H9 (cell line): ENCODE measurements at regions not wholly inside any gene's neighbourhood (a gene's known extent, or its start where the extent isn't known, plus 50 kb on each side); places are given as distances from the start of the nearest gene placed in this dataset.

Source experiments
- DNase-seq: peaks from one replicate; pipeline ENCODE4 v3.0.0-alpha.2; 2017
- H2AFZ ChIP-seq: one replicate; pipeline ENCODE4 v1.6.1; 2013; ENCODE audit warnings: mild to moderate bottlenecking, low read length, control low read depth, moderate library complexity
- H2AK5ac ChIP-seq: 2 replicates; pipeline ENCODE4 v1.6.1; 2013; ENCODE audit warnings: low read length, control low read depth, mixed read lengths; ENCODE audit not compliant: insufficient read length
- H2BK120ac ChIP-seq: one replicate; pipeline ENCODE4 v1.6.1; 2013; ENCODE audit warnings: low read depth, mild to moderate bottlenecking, low read length, control low read depth, inconsistent platforms; ENCODE audit not compliant: poor library complexity, severe bottlenecking
- H2BK12ac ChIP-seq: 2 replicates; pipeline ENCODE4 v1.6.1; 2013; ENCODE audit warnings: low read length, control low read depth, mixed read lengths, low read depth; ENCODE audit not compliant: insufficient read length
- H2BK15ac ChIP-seq: 2 replicates; pipeline ENCODE4 v1.6.1; 2013; ENCODE audit warnings: low read depth, low read length, control low read depth
- H2BK20ac ChIP-seq: one replicate; pipeline ENCODE4 v1.6.1; 2013; ENCODE audit warnings: low read depth, mild to moderate bottlenecking, low read length, control low read depth, inconsistent platforms; ENCODE audit not compliant: poor library complexity, severe bottlenecking
- H2BK5ac ChIP-seq: 2 replicates; pipeline ENCODE4 v1.6.1; 2013; ENCODE audit warnings: low read length, control low read depth, mixed read lengths; ENCODE audit not compliant: insufficient read length
- H3K14ac ChIP-seq: 2 replicates; pipeline ENCODE4 v1.6.1; 2013; ENCODE audit warnings: low read length, control low read depth; ENCODE audit not compliant: insufficient read depth
- H3K18ac ChIP-seq: 2 replicates; pipeline ENCODE4 v1.6.1; 2013; ENCODE audit warnings: low read depth, mild to moderate bottlenecking, mixed read lengths, low read length, control low read depth; ENCODE audit not compliant: insufficient read length
- H3K23ac ChIP-seq: 2 replicates; pipeline ENCODE4 v1.6.1; 2013; ENCODE audit warnings: low read length, control low read depth, mixed read lengths, low read depth; ENCODE audit not compliant: insufficient read length
- H3K23me2 ChIP-seq: 2 replicates; pipeline ENCODE4 v1.6.1; 2013; ENCODE audit warnings: low read depth, mild to moderate bottlenecking, mixed read lengths, low read length, control low read depth; ENCODE audit not compliant: insufficient read length, poor library complexity, severe bottlenecking
- H3K27ac ChIP-seq: 2 replicates; pipeline ENCODE4 v1.5.1; 2013; ENCODE audit warnings: low read length, control low read depth, mixed read lengths, low read depth; ENCODE audit not compliant: insufficient read length
- H3K27me3 ChIP-seq: 2 replicates; pipeline ENCODE4 v1.6.1; 2013; ENCODE audit warnings: low read length, control low read depth, inconsistent platforms; ENCODE audit not compliant: insufficient read depth
- H3K4ac ChIP-seq: 2 replicates; pipeline ENCODE4 v1.6.1; 2013; ENCODE audit warnings: low read depth, mild to moderate bottlenecking, control low read depth, inconsistent platforms, low read length, moderate library complexity
- H3K4me1 ChIP-seq: 2 replicates; pipeline ENCODE4 v1.6.1; 2013; ENCODE audit warnings: low read length, control low read depth, inconsistent platforms; ENCODE audit not compliant: insufficient read depth
- H3K4me2 ChIP-seq: 2 replicates; pipeline ENCODE4 v1.6.1; 2013; ENCODE audit warnings: low read length, control low read depth, mixed read lengths; ENCODE audit not compliant: insufficient read length, insufficient read depth
- H3K56ac ChIP-seq: 2 replicates; pipeline ENCODE4 v1.6.1; 2013; ENCODE audit warnings: low read depth, mild to moderate bottlenecking, mixed read lengths, low read length, control low read depth; ENCODE audit not compliant: insufficient read length
- H3K79me1 ChIP-seq: 2 replicates; pipeline ENCODE4 v1.6.1; 2013; ENCODE audit warnings: low read depth, mild to moderate bottlenecking, moderate library complexity, low read length, control low read depth, inconsistent platforms; ENCODE audit not compliant: insufficient read depth, poor library complexity, severe bottlenecking
- H3K79me2 ChIP-seq: 2 replicates; pipeline ENCODE4 v1.6.1; 2013; ENCODE audit warnings: low read length, control low read depth, inconsistent platforms; ENCODE audit not compliant: insufficient read depth
- H3K9ac ChIP-seq: 2 replicates; pipeline ENCODE4 v1.6.1; 2013; ENCODE audit warnings: low read length, control low read depth, mixed read lengths; ENCODE audit not compliant: insufficient read length; ENCODE audit errors: extremely low read depth
- H3K9me3 ChIP-seq: one replicate; pipeline ENCODE4 v1.6.1; 2013; ENCODE audit warnings: low read depth, low read length, inconsistent platforms; ENCODE audit not compliant: control insufficient read depth
- H3T11ph ChIP-seq: one replicate; pipeline ENCODE4 v1.6.1; 2013; ENCODE audit warnings: mild to moderate bottlenecking, low read length, control low read depth, inconsistent platforms
- H4K20me1 ChIP-seq: one replicate; pipeline ENCODE4 v1.6.1; 2013; ENCODE audit not compliant: control insufficient read depth, insufficient read length, insufficient read depth
- H4K5ac ChIP-seq: 2 replicates; pipeline ENCODE4 v1.6.1; 2013; ENCODE audit warnings: low read depth, mild to moderate bottlenecking, mixed read lengths, low read length, control low read depth; ENCODE audit not compliant: insufficient read length
- H4K8ac ChIP-seq: replicated peaks from 2 replicates; pipeline ENCODE4 v1.6.1; 2013; ENCODE audit warnings: low read length, control low read depth, mixed read lengths, low read depth; ENCODE audit not compliant: insufficient read length
- H4K91ac ChIP-seq: 2 replicates; pipeline ENCODE4 v1.6.1; 2013; ENCODE audit warnings: low read depth, mild to moderate bottlenecking, moderate library complexity, mixed read lengths, low read length, control low read depth; ENCODE audit not compliant: insufficient read length
- H3K27ac Mint-ChIP-seq, 3 experiments: 2 replicates in 2 of 3; 3 replicates in 1 of 3; pipeline ENCODE4 v1.8.0; 2020 to 2021; ENCODE audit warnings: mixed read lengths in 3 of 3, mild to moderate bottlenecking in 1 of 3, moderate library complexity in 1 of 3
- H3K27me3 Mint-ChIP-seq: 2 replicates; pipeline ENCODE4 v1.8.0; 2021; ENCODE audit warnings: low read depth, mild to moderate bottlenecking, moderate library complexity, mixed read lengths
- H3K36me3 Mint-ChIP-seq, 3 experiments: 2 replicates in 2 of 3; 3 replicates in 1 of 3; pipeline ENCODE4 v1.8.0; 2020 to 2021; ENCODE audit warnings: low read depth in 3 of 3, mixed read lengths in 3 of 3; ENCODE audit not compliant: insufficient read depth in 1 of 3
- H3K4me1 Mint-ChIP-seq, 2 experiments: 2 replicates each; pipeline ENCODE4 v1.8.0; 2020; ENCODE audit warnings: mixed read lengths in 2 of 2
- H3K4me3 Mint-ChIP-seq, 2 experiments: 2 replicates in 1 of 2; 3 replicates in 1 of 2; pipeline ENCODE4 v1.8.0; 2020 to 2021; ENCODE audit warnings: mild to moderate bottlenecking in 2 of 2, mixed read lengths in 2 of 2, moderate library complexity in 1 of 2
- H3K9me3 Mint-ChIP-seq, 2 experiments: 2 replicates in 1 of 2; 3 replicates in 1 of 2; pipeline ENCODE4 v1.8.0; 2020; ENCODE audit warnings: mild to moderate bottlenecking in 2 of 2, mixed read lengths in 2 of 2, moderate library complexity in 1 of 2
- TF ChIP-seq, protein P1 (sequence below): fragments of 200-600 bp; sonication (generic); conservative IDR thresholded peaks from 3 replicates; pipeline ENCODE4 v1.8.0; 2021; ENCODE audit warnings: antibody characterized with exemption, mild to moderate bottlenecking

DNA sequence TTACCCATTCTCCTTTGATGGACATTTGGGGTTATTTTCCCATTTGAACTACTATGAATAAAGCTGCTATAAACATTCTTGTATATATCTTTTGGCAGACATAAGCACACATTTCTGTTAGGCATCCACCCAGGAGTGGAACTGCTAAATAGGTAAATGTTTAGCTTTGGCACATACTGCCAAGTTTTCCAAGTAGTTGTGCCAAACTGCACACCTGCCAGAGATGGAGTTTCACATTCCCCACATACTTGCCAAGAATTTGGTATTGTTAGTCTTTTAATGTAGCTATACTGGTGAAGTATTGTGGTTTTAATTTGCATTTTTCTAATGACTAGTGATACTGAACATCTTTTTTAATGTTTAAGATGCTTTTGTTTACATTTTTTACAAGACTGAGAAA, 201.0 kb downstream of the GXYLT1 start:
- H3K9ac ChIP-seq, result no peak overlapping the region
- H3K79me2 ChIP-seq, result no peaks in the 10 kb centered on the region; the same call in 1 of the 2 replicates
- H3K79me1 ChIP-seq, result no peaks in the 10 kb centered on the region
- H2AFZ ChIP-seq, result no peak overlapping the region
- H3K27ac ChIP-seq, result no peak overlapping the region
- no peak overlapping the region for H3K4me3 Mint-ChIP-seq
- H2AK5ac ChIP-seq, result no peak overlapping the region
- H3K56ac ChIP-seq, result no peak overlapping the region
- H3K27ac Mint-ChIP-seq, result no peak overlapping the region
- no peak overlapping the region for H3K4ac ChIP-seq
- no peaks in the 10 kb centered on the region for H4K20me1 ChIP-seq
- no peak overlapping the region for H2BK120ac ChIP-seq
- H3K36me3 Mint-ChIP-seq, result peaks cover 15 to 24% (median 18%) of the 10 kb centered on the region in 3 experiments
- H2BK12ac ChIP-seq, result no peak overlapping the region
- no peak overlapping the region for H4K8ac ChIP-seq
- no peaks in the 10 kb centered on the region for H3K4me1 Mint-ChIP-seq
- H3K9me3 Mint-ChIP-seq, result peaks cover 24 to 30% of the 10 kb centered on the region in 2 experiments
- H4K91ac ChIP-seq, result no peak overlapping the region
- H2BK15ac ChIP-seq, result no peak overlapping the region
- peaks cover 2% of the 10 kb centered on the region; the same call in 1 of the 2 replicates for H3K27me3 ChIP-seq
- TF ChIP-seq, protein P1, sequence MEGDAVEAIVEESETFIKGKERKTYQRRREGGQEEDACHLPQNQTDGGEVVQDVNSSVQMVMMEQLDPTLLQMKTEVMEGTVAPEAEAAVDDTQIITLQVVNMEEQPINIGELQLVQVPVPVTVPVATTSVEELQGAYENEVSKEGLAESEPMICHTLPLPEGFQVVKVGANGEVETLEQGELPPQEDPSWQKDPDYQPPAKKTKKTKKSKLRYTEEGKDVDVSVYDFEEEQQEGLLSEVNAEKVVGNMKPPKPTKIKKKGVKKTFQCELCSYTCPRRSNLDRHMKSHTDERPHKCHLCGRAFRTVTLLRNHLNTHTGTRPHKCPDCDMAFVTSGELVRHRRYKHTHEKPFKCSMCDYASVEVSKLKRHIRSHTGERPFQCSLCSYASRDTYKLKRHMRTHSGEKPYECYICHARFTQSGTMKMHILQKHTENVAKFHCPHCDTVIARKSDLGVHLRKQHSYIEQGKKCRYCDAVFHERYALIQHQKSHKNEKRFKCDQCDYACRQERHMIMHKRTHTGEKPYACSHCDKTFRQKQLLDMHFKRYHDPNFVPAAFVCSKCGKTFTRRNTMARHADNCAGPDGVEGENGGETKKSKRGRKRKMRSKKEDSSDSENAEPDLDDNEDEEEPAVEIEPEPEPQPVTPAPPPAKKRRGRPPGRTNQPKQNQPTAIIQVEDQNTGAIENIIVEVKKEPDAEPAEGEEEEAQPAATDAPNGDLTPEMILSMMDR, result no peak
- H3K23ac ChIP-seq, result no peak overlapping the region
- H3K23me2 ChIP-seq, result no peaks in the 10 kb centered on the region
- peaks cover 49% of the 10 kb centered on the region for H3K27me3 Mint-ChIP-seq
- no peak overlapping the region for H4K5ac ChIP-seq
- H3T11ph ChIP-seq, result no peak overlapping the region
- H2BK5ac ChIP-seq, result no peak overlapping the region
- H2BK20ac ChIP-seq, result no peak overlapping the region
- H3K4me2 ChIP-seq, result no peak overlapping the region
- H3K9me3 ChIP-seq, result no peaks in the 10 kb centered on the region
- DNase-seq, result no peak
- H3K14ac ChIP-seq, result no peak overlapping the region
- H3K18ac ChIP-seq, result no peak overlapping the region
- no peaks in the 10 kb centered on the region for H3K4me1 ChIP-seq
